HL-60 (cell line): ENCODE measurements at regions not wholly inside any gene's neighbourhood (a gene's known extent, or its start where the extent isn't known, plus 50 kb on each side); places are given as distances from the start of the nearest gene placed in this dataset.

Experiments
- DNase-seq, 2 experiments: peaks; one replicate each; pipeline ENCODE4 v3.0.0-alpha.2; 2010 to 2020; ENCODE audit warnings: low read depth in 1 of 2, low spot score in 1 of 2
- H3K27ac ChIP-seq: fragments of 250-450 bp; sonication (Bioruptor Pico); replicated peaks from 2 replicates; pipeline ENCODE4 v1.5.1; 2020; ENCODE audit warnings: mild to moderate bottlenecking, moderate library complexity
- H3K27me3 ChIP-seq: fragments of 250-450 bp; sonication (Bioruptor Pico); 2 replicates; pipeline ENCODE4 v1.5.1; 2021; ENCODE audit warnings: mild to moderate bottlenecking, moderate library complexity; ENCODE audit not compliant: insufficient read depth, poor library complexity, severe bottlenecking
- H3K4me3 ChIP-seq: replicated peaks from 2 replicates; pipeline ENCODE4 v1.5.1; 2011; ENCODE audit warnings: mild to moderate bottlenecking, control low read depth, low read length; ENCODE audit not compliant: insufficient read depth
- GABPA ChIP-seq: IDR thresholded peaks from 2 replicates; pipeline ENCODE4 v1.6.1; 2012; ENCODE audit warnings: low read depth
- POLR2AphosphoS5 ChIP-seq: IDR thresholded peaks from 2 replicates; pipeline ENCODE4 v1.6.1; 2012; ENCODE audit warnings: low read depth
- SPI1 ChIP-seq: IDR thresholded peaks from 2 replicates; pipeline ENCODE4 v1.6.1; 2012; ENCODE audit warnings: low read depth, mild to moderate bottlenecking, borderline replicate concordance
- TF ChIP-seq, protein P1 (sequence below): IDR thresholded peaks from 2 replicates; pipeline ENCODE4 v1.6.1; 2012; ENCODE audit warnings: low read depth; ENCODE audit not compliant: insufficient replicate concordance
- TF ChIP-seq, protein P2 (sequence below): IDR thresholded peaks from one replicate; pipeline ENCODE4 v1.5.1; 2011; ENCODE audit warnings: low read length, control low read depth, inconsistent platforms; ENCODE audit not compliant: insufficient read depth

DNA sequence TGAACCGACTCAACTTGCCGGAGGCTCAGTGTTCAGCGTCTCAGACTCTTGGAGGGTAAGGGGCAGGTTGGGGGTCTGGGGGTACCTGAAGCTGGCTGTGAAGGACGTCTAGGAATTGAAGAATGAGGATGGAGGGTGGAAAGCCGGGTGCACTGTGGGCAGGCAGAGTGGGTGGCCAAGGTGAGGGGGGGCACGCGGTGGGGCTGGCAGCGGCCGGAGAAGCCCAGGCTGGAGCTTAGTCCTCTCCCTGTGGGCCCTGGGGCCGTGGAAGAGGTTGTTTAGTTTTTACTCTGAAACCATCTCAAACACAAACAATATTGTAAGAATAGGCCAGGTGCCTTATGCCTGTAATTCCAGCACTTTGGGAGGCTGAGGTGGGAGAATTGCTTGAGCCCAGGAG, 83.4 kb downstream of the UNCX start:
- no peak for DNase-seq
- H3K27me3 ChIP-seq: no peaks in the 10 kb centered on the region

DNA sequence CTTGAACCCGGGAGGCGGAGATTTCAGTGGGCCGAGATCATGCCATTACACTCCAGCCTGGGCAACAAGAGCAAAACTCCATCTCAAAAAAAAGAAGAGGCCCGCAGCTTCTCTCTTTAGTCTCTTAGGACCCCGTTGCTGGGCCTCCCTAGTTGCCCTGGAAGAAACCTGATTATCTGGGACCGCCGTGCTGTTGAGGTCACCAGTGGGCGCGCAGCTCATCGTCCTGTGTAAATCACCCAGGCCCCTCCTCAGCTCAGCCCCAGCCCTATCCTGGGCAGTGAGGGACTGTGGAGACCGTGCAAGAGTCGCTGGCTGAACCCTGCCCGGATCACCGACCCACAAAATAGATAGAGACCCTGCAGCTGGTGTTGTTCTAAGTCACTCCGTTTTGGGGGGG, 85.0 kb downstream of the UNCX start:
- Histone ChIP-seq H3K4me3 (no peak overlapping the region), H3K27me3 (no peaks in the 10 kb centered on the region), H3K27ac (no peak overlapping the region)
- TF ChIP-seq, protein P1, sequence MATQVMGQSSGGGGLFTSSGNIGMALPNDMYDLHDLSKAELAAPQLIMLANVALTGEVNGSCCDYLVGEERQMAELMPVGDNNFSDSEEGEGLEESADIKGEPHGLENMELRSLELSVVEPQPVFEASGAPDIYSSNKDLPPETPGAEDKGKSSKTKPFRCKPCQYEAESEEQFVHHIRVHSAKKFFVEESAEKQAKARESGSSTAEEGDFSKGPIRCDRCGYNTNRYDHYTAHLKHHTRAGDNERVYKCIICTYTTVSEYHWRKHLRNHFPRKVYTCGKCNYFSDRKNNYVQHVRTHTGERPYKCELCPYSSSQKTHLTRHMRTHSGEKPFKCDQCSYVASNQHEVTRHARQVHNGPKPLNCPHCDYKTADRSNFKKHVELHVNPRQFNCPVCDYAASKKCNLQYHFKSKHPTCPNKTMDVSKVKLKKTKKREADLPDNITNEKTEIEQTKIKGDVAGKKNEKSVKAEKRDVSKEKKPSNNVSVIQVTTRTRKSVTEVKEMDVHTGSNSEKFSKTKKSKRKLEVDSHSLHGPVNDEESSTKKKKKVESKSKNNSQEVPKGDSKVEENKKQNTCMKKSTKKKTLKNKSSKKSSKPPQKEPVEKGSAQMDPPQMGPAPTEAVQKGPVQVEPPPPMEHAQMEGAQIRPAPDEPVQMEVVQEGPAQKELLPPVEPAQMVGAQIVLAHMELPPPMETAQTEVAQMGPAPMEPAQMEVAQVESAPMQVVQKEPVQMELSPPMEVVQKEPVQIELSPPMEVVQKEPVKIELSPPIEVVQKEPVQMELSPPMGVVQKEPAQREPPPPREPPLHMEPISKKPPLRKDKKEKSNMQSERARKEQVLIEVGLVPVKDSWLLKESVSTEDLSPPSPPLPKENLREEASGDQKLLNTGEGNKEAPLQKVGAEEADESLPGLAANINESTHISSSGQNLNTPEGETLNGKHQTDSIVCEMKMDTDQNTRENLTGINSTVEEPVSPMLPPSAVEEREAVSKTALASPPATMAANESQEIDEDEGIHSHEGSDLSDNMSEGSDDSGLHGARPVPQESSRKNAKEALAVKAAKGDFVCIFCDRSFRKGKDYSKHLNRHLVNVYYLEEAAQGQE: no peak
- TF ChIP-seq SPI1 (no peak), POLR2AphosphoS5 (no peak)
- TF ChIP-seq, protein P2, sequence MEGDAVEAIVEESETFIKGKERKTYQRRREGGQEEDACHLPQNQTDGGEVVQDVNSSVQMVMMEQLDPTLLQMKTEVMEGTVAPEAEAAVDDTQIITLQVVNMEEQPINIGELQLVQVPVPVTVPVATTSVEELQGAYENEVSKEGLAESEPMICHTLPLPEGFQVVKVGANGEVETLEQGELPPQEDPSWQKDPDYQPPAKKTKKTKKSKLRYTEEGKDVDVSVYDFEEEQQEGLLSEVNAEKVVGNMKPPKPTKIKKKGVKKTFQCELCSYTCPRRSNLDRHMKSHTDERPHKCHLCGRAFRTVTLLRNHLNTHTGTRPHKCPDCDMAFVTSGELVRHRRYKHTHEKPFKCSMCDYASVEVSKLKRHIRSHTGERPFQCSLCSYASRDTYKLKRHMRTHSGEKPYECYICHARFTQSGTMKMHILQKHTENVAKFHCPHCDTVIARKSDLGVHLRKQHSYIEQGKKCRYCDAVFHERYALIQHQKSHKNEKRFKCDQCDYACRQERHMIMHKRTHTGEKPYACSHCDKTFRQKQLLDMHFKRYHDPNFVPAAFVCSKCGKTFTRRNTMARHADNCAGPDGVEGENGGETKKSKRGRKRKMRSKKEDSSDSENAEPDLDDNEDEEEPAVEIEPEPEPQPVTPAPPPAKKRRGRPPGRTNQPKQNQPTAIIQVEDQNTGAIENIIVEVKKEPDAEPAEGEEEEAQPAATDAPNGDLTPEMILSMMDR: no peak
- DNase-seq: no peak

More for the DNA sequence above, 83.4 kb downstream of the UNCX start:
- H3K4me3 ChIP-seq: no peak overlapping the region
- H3K27ac ChIP-seq: no peak overlapping the region
- TF ChIP-seq GABPA (no peak), POLR2AphosphoS5 (no peak), SPI1 (no peak)
- TF ChIP-seq, protein P1: no peak

DNA sequence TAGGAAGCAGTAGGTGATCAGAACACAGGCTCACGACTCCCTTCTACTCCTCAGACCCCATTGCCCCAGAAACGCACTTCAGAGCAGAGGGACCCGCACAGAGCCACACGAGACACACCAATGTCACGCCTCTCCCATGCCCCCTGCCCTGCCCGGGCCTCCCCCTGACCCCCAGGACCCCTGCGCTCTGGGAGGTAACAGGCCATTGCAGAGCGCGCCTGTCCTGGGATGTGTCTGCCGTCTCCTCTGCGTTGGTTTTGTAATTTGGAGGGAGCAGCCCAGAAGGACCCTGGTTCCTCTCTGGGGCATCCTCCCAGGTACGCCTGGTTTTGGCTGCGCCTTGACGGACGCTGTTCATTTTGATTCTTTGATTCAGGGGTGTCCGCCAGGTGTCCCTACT, 85.4 kb downstream of the UNCX start:
- H3K27ac ChIP-seq: no peak overlapping the region
- H3K4me3 ChIP-seq: no peak overlapping the region
- no peaks in the 10 kb centered on the region for H3K27me3 ChIP-seq
- TF ChIP-seq, protein P1: no peak
- no peak for TF ChIP-seq SPI1
- no peak for TF ChIP-seq GABPA
- TF ChIP-seq, protein P2: no peak
- TF ChIP-seq POLR2AphosphoS5: no peak
- no peak for DNase-seq
